H1 (cell line): ENCODE measurements at regions not wholly inside any gene's neighbourhood (a gene's known extent, or its start where the extent isn't known, plus 50 kb on each side); places are given as distances from the start of the nearest gene placed in this dataset.

Source experiments
- CTCF ChIA-PET: fragments of 300-600 bp; sonication (Branson Sonifier 250); formaldehyde crosslinking; loops from one replicate; lab custom pipeline; 2021; ENCODE audit not compliant: partially characterized antibody; lab: Charles Lee
- POLR2A ChIA-PET: fragments of 300-600 bp; sonication (Branson Sonifier 250); formaldehyde crosslinking; loops from one replicate; lab custom pipeline; 2021; ENCODE audit warnings: inconsistent platforms; ENCODE audit not compliant: partially characterized antibody; lab: Charles Lee
- DNase-seq, 2 experiments: peaks; one replicate each; pipeline versions ENCODE4 v3.0.0 to v3.0.0-alpha.2; 2010 to 2022; ENCODE audit warnings: low spot score in 2 of 2, low read depth in 1 of 2, mixed read lengths in 1 of 2
- FAIRE-seq: peaks from 2 replicates; lab custom pipeline; 2011; peaks lifted over from hg19 to GRCh38; lab: Jason Lieb, UNC
- H2AFZ ChIP-seq: 2 replicates; pipeline ENCODE4 v1.8.1; 2012; ENCODE audit warnings: low read length, inconsistent platforms
- H2AK5ac ChIP-seq: 2 replicates; pipeline ENCODE4 v1.6.1; 2013; ENCODE audit warnings: low read depth, low read length
- H2BK120ac ChIP-seq: replicated peaks from 2 replicates; pipeline ENCODE3; 2013; ENCODE audit warnings: low read depth, low read length, inconsistent platforms
- H2BK12ac ChIP-seq: 2 replicates; pipeline ENCODE4 v1.6.1; 2013; ENCODE audit warnings: low read depth, low read length
- H2BK15ac ChIP-seq: 2 replicates; pipeline ENCODE4 v1.6.1; 2013; ENCODE audit warnings: low read length
- H2BK20ac ChIP-seq: 2 replicates; pipeline ENCODE4 v1.6.1; 2013; ENCODE audit warnings: low read length
- H2BK5ac ChIP-seq: 2 replicates; pipeline ENCODE4 v1.6.1; 2013; ENCODE audit warnings: low read depth, low read length
- H3K14ac ChIP-seq: 2 replicates; pipeline ENCODE4 v1.6.1; 2013; ENCODE audit warnings: inconsistent platforms; ENCODE audit not compliant: insufficient read length
- H3K18ac ChIP-seq: 2 replicates; pipeline ENCODE4 v1.6.1; 2013; ENCODE audit warnings: low read length; ENCODE audit errors: extremely low read depth
- H3K23ac ChIP-seq: 2 replicates; pipeline ENCODE4 v1.6.1; 2013; ENCODE audit warnings: inconsistent platforms; ENCODE audit not compliant: insufficient read length
- H3K23me2 ChIP-seq: 2 replicates; pipeline ENCODE4 v1.6.1; 2013; ENCODE audit warnings: low read depth, low read length
- H3K27ac ChIP-seq: 2 replicates; pipeline ENCODE4 v1.6.1; 2011; ENCODE audit warnings: low read depth, low read length, inconsistent platforms
- H3K27me3 ChIP-seq, 4 experiments: replicated peaks in 1 of 4; 1 replicate in 1 of 4; 2 replicates in 3 of 4; pipeline versions ENCODE4 v1.6.1 to v1.8.1; 2011 to 2013; ENCODE audit warnings: low read length in 3 of 4, mild to moderate bottlenecking in 3 of 4, inconsistent platforms in 2 of 4, mixed read lengths in 2 of 4, moderate library complexity in 1 of 4; ENCODE audit not compliant: control insufficient read depth in 3 of 4, insufficient read depth in 3 of 4; ENCODE audit errors: extremely low read depth in 1 of 4
- H3K36me3 ChIP-seq, 4 experiments: 2 replicates each; pipeline versions ENCODE4 v1.6.1 to v1.8.1; 2011 to 2013; ENCODE audit warnings: mild to moderate bottlenecking in 4 of 4, low read length in 3 of 4, moderate library complexity in 2 of 4, control low read depth in 1 of 4, inconsistent platforms in 1 of 4; ENCODE audit not compliant: insufficient read depth in 4 of 4, control insufficient read depth in 2 of 4
- H3K4ac ChIP-seq: replicated peaks from 2 replicates; pipeline ENCODE3; 2013; ENCODE audit warnings: low read length, low read depth, mixed read lengths, inconsistent platforms; ENCODE audit not compliant: insufficient read length
- H3K4me1 ChIP-seq, 4 experiments: replicated peaks in 1 of 4; 1 replicate in 1 of 4; 2 replicates in 3 of 4; pipeline versions ENCODE4 v1.6.1 to v1.8.1; 2011 to 2013; ENCODE audit warnings: low read length in 3 of 4, inconsistent platforms in 2 of 4, mixed read lengths in 1 of 4; ENCODE audit not compliant: insufficient read depth in 4 of 4, control insufficient read depth in 3 of 4
- H3K4me2 ChIP-seq, 2 experiments: 2 replicates each; pipeline versions ENCODE4 v1.6.1 to v1.8.1; 2011 to 2013; ENCODE audit warnings: low read depth in 2 of 2, low read length in 2 of 2, control low read depth in 1 of 2, inconsistent platforms in 1 of 2, mild to moderate bottlenecking in 1 of 2; ENCODE audit not compliant: insufficient read depth in 1 of 2
- H3K4me3 ChIP-seq, 4 experiments: fragments of 200-600, 300-600 bp in 1 of 4; sonication (generic), shearing (Covaris generic), sonication (Bioruptor Twin) in 1 of 4; 2 replicates each; pipeline versions ENCODE4 v1.5.1 to v1.8.1; 2011 to 2016; ENCODE audit warnings: low read length in 4 of 4, low read depth in 3 of 4, control low read depth in 2 of 4, inconsistent platforms in 2 of 4, mild to moderate bottlenecking in 2 of 4, mixed read lengths in 1 of 4, moderate library complexity in 1 of 4; ENCODE audit not compliant: insufficient read depth in 2 of 4; ENCODE audit errors: extremely low read depth in 1 of 4
- H3K56ac ChIP-seq: replicated peaks from 2 replicates; pipeline ENCODE3; 2013; ENCODE audit warnings: low read depth, mild to moderate bottlenecking, mixed read lengths, low read length, inconsistent platforms; ENCODE audit not compliant: insufficient read length
- H3K79me1 ChIP-seq: 2 replicates; pipeline ENCODE4 v1.6.1; 2013; ENCODE audit warnings: low read depth, low read length, control low read depth
- H3K79me2 ChIP-seq, 2 experiments: 2 replicates each; pipeline versions ENCODE4 v1.6.1 to v1.8.1; 2012 to 2013; ENCODE audit warnings: low read length in 2 of 2, mild to moderate bottlenecking in 2 of 2, inconsistent platforms in 1 of 2; ENCODE audit not compliant: insufficient read depth in 2 of 2, control insufficient read depth in 1 of 2
- H3K9ac ChIP-seq, 4 experiments: replicated peaks in 1 of 4; 1 replicate in 1 of 4; 2 replicates in 3 of 4; pipeline versions ENCODE4 v1.6.1 to v1.8.1; 2011 to 2013; ENCODE audit warnings: low read depth in 3 of 4, low read length in 3 of 4, control low read depth in 2 of 4, mild to moderate bottlenecking in 2 of 4, moderate library complexity in 2 of 4, inconsistent platforms in 1 of 4; ENCODE audit errors: extremely low read depth in 1 of 4
- H3K9me3 ChIP-seq, 2 experiments: 2 replicates each; pipeline versions ENCODE4 v1.6.1 to v1.8.1; 2012 to 2013; ENCODE audit warnings: mild to moderate bottlenecking in 2 of 2, moderate library complexity in 2 of 2, control low read depth in 1 of 2, inconsistent platforms in 1 of 2, low read depth in 1 of 2, low read length in 1 of 2, mixed read lengths in 1 of 2; ENCODE audit not compliant: insufficient read depth in 2 of 2
- H4K20me1 ChIP-seq, 2 experiments: replicated peaks in 1 of 2; 2 replicates each; pipeline versions ENCODE3 to v1.8.1; 2011 to 2013; ENCODE audit warnings: inconsistent platforms in 2 of 2, low read length in 2 of 2, mild to moderate bottlenecking in 1 of 2; ENCODE audit not compliant: insufficient read depth in 2 of 2, control insufficient read depth in 1 of 2
- H4K5ac ChIP-seq: 2 replicates; pipeline ENCODE4 v1.6.1; 2013; ENCODE audit warnings: low read length, low read depth, mixed read lengths, inconsistent platforms; ENCODE audit not compliant: insufficient read length
- H4K8ac ChIP-seq: 2 replicates; pipeline ENCODE4 v1.8.0; 2013; ENCODE audit warnings: mild to moderate bottlenecking, moderate library complexity, low read length, inconsistent platforms; ENCODE audit not compliant: insufficient read depth; ENCODE audit errors: extremely low read depth
- H4K91ac ChIP-seq: replicated peaks from 2 replicates; pipeline ENCODE3; 2013; ENCODE audit warnings: low read length, mixed read lengths, inconsistent platforms; ENCODE audit not compliant: insufficient read length
- BACH1 ChIP-seq: IDR thresholded peaks from 2 replicates; pipeline ENCODE4 v1.6.1; 2012; ENCODE audit warnings: low read length, improper control_type of control experiment
- EP300 ChIP-seq, 2 experiments: IDR thresholded peaks; 1 replicate in 1 of 2; 2 replicates in 1 of 2; pipeline ENCODE4 v1.6.1; 2011 to 2012; ENCODE audit warnings: low read depth in 2 of 2, low read length in 2 of 2, mild to moderate bottlenecking in 2 of 2, borderline replicate concordance in 1 of 2, inconsistent platforms in 1 of 2, moderate library complexity in 1 of 2
- JUN ChIP-seq: IDR thresholded peaks from 2 replicates; pipeline ENCODE4 v1.6.1; 2011; ENCODE audit warnings: low read depth, mild to moderate bottlenecking, improper control_type of control experiment, low read length
- MAFK ChIP-seq: IDR thresholded peaks from 2 replicates; pipeline ENCODE4 v1.6.1; 2012; ENCODE audit warnings: low read depth, mild to moderate bottlenecking, improper control_type of control experiment, low read length
- MAX ChIP-seq: IDR thresholded peaks from 2 replicates; pipeline ENCODE4 v1.6.1; 2012; ENCODE audit warnings: inconsistent platforms
- PHF8 ChIP-seq: fragments of 200-600 bp; sonication (generic); conservative IDR thresholded peaks from 2 replicates; pipeline ENCODE4 v1.7.1; 2012; ENCODE audit warnings: low read depth, mild to moderate bottlenecking, inconsistent platforms, low read length, moderate library complexity
- RAD21 ChIP-seq, 2 experiments: IDR thresholded peaks in 1 of 2; conservative IDR thresholded peaks in 1 of 2; 2 replicates each; pipeline ENCODE4 v1.6.1; 2011; ENCODE audit warnings: low read depth in 2 of 2, low read length in 2 of 2, improper control_type of control experiment in 1 of 2, inconsistent platforms in 1 of 2, mild to moderate bottlenecking in 1 of 2, moderate library complexity in 1 of 2
- SAP30 ChIP-seq: fragments of 300-600 bp; sonication (generic); IDR thresholded peaks from 2 replicates; pipeline ENCODE4 v1.7.1; 2012; ENCODE audit warnings: low read length, moderate library complexity, mild to moderate bottlenecking, inconsistent platforms; ENCODE audit not compliant: insufficient read depth, insufficient replicate concordance
- SP4 ChIP-seq: IDR thresholded peaks from 2 replicates; pipeline ENCODE4 v1.6.1; 2012; ENCODE audit warnings: low read length, inconsistent platforms
- SRF ChIP-seq: IDR thresholded peaks from 2 replicates; pipeline ENCODE4 v1.6.1; 2011; ENCODE audit warnings: mild to moderate bottlenecking, low read depth, low read length, moderate library complexity
- TAF7 ChIP-seq: optimal IDR thresholded peaks from 2 replicates; pipeline ENCODE3; 2011; ENCODE audit warnings: low read depth, mild to moderate bottlenecking, inconsistent platforms, low read length, moderate library complexity, borderline replicate concordance
- YY1 ChIP-seq: IDR thresholded peaks from 2 replicates; pipeline ENCODE4 v1.6.1; 2011; ENCODE audit warnings: low read depth, mild to moderate bottlenecking, low read length
- WGBS, 2 experiments: shearing (Covaris generic) in 1 of 2; methylation state at CpG; one replicate each; pipeline versions ENCODE4 v1.1.6 to v1.1.7; 2013 to 2015; ENCODE audit warnings: low lambda C conversion rate in 2 of 2, mixed read lengths in 2 of 2, inconsistent platforms in 1 of 2, low coverage in 1 of 2, missing lambda C conversion rate in 1 of 2; ENCODE audit not compliant: insufficient replicate concordance in 2 of 2, insufficient coverage in 1 of 2, insufficient read length in 1 of 2; ENCODE audit errors: extremely low coverage in 1 of 2, missing lambda C conversion rate in 1 of 2; 5-methylcytosine and 5-hydroxymethylcytosine counted together
- TF ChIP-seq, protein P1 (sequence below): IDR thresholded peaks from 2 replicates; pipeline ENCODE4 v1.6.1; 2011; ENCODE audit warnings: low read depth, mild to moderate bottlenecking, low read length; ENCODE audit not compliant: insufficient read depth

DNA sequence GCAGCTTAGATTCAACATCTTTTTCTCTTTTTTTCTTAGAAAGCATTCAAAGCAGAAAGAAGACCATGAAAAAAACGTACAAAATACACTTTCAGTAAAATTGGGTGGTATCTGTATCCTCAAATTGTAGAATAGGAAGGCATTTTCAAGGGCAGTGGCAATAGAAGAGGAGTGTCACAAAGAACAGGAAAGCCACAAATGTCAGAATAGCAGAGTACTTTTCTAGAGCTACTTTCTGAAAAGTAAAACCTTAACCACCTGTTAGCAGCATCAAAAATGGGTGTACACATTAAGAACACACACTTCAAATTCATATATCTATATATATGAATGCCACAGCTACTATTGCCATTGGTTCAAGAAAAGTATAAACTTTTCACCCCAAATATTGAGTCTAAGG, 412.1 kb upstream of the DCN start:
- Histone ChIP-seq H3K79me1 (no peaks in the 10 kb centered on the region), H3K4ac (no peak overlapping the region), H4K91ac (no peak overlapping the region), H3K18ac (no peak overlapping the region), H3K27ac (no peak overlapping the region), H4K8ac (no peak overlapping the region), H2BK5ac (no peak overlapping the region), H3K4me3 (no peak overlapping the region), H2BK12ac (no peak overlapping the region), H2AFZ (no peak overlapping the region), H3K27me3 (no peaks in the 10 kb centered on the region), H3K56ac (no peak overlapping the region), H3K23ac (no peak overlapping the region), H2BK20ac (no peak overlapping the region), H3K36me3 (no peaks in the 10 kb centered on the region), H4K5ac (no peak overlapping the region), H4K20me1 (no peaks in the 10 kb centered on the region), H3K79me2 (no peaks in the 10 kb centered on the region), H3K9me3 (peaks cover 0 to 3% of the 10 kb centered on the region in 2 experiments; a peak in 1 of 4 replicates), H3K23me2 (no peaks in the 10 kb centered on the region), H3K4me2 (no peak overlapping the region), H2AK5ac (no peak overlapping the region), H3K4me1 (no peaks in the 10 kb centered on the region), H3K14ac (no peak overlapping the region), H2BK120ac (no peak overlapping the region), H2BK15ac (no peak overlapping the region), H3K9ac (no peak overlapping the region)
- DNase-seq (no peak), FAIRE-seq (no peak)
- ChIA-PET CTCF (no interaction called here), POLR2A (no interaction called here)
- WGBS, 2 experiments: 60% methylated on average over 1 of the region's 1 CpG; no CpG with 5 or more reads in 1 of the 2 experiments
- no peak for TF ChIP-seq YY1
- no peak for TF ChIP-seq MAFK
- TF ChIP-seq SAP30: no peak
- TF ChIP-seq PHF8: no peak
- TF ChIP-seq JUN: no peak
- no peak for TF ChIP-seq MAX
- TF ChIP-seq EP300 (IDR thresholded peaks at IDR 0.05; ENCODE audit: borderline replicate concordance in 1 of 2, low read depth in 2 of 2, low read length in 2 of 2): no peak
- TF ChIP-seq RAD21 (IDR thresholded peaks at IDR 0.05 in 1 of 2, conservative IDR thresholded peaks at IDR 0.05 in 1 of 2; ENCODE audit: low read depth in 2 of 2, low read length in 2 of 2): no peak
- no peak for TF ChIP-seq TAF7
- no peak for TF ChIP-seq SRF
- TF ChIP-seq, protein P1, sequence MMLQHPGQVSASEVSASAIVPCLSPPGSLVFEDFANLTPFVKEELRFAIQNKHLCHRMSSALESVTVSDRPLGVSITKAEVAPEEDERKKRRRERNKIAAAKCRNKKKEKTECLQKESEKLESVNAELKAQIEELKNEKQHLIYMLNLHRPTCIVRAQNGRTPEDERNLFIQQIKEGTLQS: no peak
- TF ChIP-seq SP4: no peak
- no peak for TF ChIP-seq BACH1
